ENCODE measurements at regions not wholly inside any gene's neighbourhood (a gene's known extent, or its start where the extent isn't known, plus 50 kb on each side); places are given as distances from the start of the nearest gene placed in this dataset.
"Not testable (repeated sequence)": the region's sequence is repeated elsewhere in the genome, so short reads cannot be mapped to it uniquely, and the experiment has no call there.

DNA sequence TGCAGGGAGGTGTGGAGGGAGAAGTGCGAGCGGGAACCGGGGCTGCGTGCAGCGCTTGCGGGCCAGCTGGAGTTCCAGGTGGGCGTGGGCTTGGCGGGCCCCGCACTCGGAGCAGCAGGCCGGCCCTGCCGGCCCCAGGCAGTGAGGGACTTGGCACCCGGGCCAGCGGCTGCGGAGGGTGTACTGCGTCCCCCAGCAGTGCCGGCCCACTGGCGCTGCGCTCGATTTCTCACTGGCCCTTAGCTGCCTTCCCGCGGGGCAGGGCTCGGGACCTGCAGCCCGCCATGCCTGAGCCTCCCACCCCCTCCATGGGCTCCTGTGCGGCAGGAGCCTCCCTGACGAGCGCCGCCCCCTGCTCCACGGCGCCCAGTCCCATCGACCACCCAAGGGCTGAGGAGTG lies 712.2 kb upstream of the PKDCC start:
- not testable (repeated sequence) for DNase-seq

DNA sequence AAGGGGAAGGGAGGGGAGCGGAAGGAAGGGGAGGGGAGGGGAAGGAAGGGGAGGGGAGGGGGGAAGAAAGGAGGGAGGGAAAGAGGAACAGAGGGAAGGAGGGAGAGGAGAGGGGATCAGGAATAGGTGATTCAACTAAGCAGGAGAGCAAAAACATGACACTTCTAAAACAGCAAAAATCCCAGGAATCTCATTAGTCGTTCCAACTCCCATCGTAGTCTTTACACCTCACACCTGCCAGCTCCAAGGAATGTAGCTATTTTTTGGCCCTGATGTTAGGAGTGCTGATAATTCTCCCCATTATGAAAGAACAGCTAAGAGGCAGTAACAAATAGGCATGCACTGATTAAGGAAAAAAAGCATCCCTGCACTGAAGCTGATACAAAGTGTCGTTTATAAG lies 709.9 kb upstream of the PKDCC start:
- no peak for DNase-seq

DNA sequence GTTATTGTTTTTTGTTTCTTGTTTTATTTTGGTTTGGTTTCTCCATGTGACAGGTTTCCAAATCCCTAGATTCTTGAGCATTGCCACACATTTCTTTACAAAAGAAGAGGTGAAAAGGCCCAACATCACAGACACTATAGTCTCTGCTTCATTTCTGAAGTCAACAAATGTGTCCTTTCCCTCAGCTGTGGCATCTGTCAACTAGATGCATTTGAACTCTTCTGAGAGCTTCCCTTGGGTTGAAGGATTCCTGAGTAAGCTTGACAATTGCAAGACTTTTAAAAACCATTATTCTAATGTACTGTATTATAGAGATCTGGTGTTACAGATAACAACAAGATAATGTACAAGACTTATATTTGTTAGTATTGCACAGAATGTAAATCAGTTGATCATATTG lies 703.3 kb upstream of the PKDCC start:
- no peak for DNase-seq

DNA sequence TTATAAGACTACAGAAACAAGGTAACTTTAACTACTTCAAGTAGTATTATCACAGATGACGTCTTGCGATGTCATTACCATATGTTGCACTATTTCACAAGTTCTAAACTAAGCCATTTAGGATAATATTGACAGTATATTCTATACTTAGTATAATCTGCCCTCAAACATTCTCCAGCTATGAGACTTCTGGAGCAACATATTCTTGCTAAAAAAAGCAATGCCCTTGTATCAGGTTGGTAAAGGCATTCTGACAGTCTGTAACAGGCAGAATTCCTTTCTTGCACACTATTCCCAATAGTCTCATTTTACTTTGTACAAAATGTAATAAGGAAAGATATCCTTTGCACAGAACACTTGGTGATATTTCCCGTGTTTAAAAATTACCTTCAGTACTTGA lies 694.8 kb upstream of the PKDCC start:
- DNase-seq: no peak

DNA sequence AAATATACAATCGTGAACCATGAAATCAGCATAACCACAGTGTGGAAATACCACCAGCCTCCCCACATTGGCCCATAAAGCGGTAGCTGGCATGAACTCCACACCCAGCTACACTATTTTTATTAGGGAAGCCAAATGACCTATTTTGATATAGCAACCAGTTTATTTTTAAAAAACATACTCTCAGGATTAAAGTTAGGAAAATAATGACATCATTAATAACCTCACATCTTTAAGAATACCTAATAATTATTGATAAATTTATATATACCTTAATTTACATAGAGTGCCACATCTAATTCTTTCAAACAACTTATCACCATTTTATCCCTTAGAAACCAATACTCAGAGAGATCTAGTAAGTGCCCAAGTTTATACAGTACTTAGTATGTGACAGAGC lies 692.0 kb upstream of the PKDCC start:
- DNase-seq: no peak

DNA sequence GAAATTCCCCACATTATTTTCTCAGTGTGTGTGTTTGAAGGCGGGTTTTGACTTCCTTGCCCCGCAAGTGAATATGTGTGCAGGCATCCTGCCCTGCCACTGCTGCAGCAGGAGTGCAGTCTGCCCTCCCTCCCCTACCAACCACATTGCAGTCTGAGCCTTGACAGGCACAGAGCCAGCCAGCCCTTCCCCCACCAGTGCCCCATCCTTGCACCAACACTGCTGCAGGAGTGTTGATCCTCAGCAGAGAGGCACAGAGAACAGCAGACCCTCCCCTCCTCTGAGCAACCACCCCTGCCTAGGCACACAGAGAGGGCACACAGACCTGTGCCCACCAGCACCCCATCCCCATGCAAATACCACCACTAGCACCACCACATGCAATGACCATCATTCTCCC lies 683.0 kb upstream of the PKDCC start:
- no peak for DNase-seq

DNA sequence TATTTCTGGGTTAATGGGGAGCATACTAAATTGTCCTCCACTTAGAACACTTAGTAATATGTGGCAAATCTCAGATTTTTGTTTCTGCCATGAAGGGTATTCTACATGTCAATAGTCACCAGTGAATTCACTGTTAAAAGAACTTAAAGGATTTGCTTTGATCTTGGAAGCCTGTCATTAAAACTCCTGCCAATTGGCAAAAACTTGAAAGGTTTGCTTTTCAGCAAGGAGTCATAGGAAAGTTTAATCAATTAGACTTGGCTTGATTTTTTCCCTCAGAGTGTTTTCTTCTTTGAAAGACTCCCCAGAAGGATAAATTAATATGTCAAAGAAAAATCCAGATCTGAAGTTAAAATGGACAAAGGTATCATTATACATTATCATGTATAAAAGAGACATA lies 671.9 kb upstream of the PKDCC start:
- DNase-seq: no peak

DNA sequence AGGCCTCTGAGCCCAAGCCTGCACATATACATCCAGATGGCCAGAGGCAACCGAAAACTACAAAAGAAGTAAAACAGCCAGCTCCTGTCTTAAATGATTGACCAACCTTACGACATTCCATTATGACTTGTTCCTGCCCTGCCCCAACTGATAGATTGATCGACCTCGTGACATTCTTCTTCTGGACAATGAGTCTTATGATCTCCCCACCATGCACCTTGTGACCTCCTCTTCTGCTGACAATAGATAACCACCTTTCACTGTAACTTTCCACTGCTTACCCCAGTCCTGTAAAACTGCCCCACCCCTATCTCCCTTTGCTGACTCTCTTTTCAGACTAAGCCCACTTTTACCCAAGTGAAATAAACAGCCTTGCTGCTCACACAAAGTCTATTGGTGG lies 670.0 kb upstream of the PKDCC start:
- DNase-seq: no peak

DNA sequence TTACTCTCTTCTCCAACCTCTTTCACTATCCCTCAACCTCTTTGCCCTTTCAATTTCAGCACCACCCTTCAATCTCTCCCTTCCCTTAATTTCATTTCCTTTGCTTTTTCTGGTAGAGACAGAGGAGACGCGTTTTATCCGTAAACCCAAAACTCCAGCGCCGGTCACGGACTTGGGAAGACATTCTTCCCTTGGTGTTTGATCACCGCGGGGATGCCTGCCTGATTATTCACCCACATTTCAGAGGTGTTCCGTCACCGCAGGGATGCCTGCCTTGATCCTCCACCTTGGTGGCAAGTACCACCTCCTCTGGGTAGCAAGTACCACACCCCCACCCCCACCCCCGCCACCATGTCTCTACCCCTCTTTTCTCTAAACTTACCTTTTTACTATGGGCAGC lies 669.4 kb upstream of the PKDCC start:
- DNase-seq: no peak

DNA sequence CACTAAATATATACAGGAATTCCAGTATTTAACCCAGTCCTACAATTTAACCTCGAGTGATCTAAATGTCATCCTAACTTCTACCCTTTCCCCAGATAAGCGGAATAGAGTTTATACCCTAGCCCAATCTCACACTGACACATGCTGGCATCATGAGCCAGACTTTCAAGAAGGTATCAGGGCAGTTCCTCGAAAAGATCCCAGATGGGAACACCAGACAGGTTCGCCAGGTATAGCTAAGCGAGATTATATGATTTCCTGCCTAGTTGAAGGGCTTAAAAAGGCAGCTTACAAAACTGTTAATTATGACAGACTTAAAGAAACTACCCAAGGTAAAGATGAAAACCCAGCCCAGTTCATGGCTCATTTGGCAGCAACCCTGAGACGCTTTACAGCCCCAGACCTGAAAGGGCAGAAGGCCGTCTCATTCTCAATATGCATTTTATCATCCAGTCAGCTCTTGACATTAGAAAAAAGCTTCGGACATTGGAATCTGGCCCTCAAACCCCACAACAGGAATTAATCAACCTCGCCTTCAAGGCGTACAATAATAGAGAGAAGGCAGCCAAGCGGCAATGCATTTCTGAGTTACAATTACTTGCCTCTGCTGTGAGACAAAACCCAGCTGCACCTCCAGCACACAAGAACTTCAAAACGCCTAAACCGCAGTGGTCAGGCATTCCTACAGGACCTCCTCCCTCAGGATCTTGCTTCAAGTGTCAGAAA lies 668.2 kb upstream of the PKDCC start:
- DNase-seq: no peak

DNA sequence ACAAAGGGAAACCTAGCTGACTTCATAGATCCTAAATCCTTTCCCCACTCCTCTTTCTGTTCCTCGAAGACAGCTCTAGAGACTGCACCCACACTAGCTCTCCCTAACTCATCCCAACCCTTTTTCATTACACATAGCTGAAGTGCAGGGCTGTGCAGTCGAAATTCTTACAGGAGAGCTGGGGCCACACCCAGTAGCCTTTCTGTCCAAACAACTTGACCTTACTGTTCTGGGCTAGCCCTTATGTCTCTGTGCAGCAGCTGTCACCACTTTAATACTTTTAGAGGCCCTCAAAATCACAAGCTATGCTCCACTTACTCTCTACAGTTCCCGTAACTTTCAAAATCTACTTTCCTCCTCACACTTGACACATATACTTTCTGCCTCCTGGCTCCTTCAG lies 666.1 kb upstream of the PKDCC start:
- DNase-seq: no peak

DNA sequence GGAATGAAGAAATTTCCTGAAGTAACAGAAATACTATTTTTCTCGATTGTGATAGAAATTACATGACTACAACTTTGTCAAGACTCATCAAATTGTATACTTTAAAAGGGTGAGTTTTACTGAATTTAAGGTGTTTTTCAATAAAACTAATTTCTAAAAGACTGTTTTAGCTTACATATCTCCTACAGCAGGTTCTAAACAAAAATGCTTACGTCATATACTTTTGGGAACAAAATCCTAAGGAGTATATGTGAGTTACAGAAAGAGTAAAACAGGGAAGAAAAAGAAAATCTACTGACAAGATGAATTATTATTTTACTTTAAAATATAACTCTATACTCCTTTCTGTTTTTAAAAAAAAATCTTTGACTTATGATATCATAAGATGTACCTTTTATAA lies 660.3 kb upstream of the PKDCC start:
- no peak for DNase-seq

DNA sequence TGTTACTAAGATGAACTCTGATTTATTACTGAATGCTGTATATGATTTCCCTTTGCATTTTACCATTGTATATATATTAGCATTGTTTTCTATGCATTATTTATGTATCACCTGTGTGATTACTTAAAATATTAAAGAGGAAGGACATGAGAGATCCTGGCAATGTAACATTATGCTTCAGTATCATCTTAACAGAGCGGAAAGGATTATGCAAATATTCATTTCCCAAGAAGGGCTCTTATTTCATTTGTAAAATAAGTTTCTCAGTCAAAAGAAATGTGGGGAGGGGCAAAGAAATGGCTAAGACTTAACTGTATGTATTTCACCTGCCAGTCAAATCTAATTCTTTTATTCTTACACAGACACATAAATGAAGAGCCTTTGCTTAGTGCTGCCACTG lies 654.2 kb upstream of the PKDCC start:
- DNase-seq: no peak

DNA sequence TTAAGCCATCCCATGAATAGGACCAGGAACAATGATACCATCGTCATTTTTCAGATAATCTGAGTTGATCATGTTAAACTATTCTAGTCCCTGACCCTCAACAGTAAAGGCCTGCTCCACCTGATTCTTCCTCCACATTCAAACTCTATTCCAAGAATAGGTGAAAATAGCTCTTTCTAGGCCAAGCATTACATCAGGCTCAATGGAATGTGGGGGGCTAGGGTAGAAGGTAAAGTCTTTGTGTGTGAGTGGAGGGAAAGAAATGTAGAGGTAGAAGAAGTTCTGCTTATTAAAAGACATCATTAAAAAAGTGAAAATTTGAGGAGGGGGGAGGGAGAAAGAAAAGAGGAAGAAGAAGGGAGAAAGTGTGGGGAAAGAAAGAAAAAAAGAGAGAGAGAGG lies 653.3 kb upstream of the PKDCC start:
- no peak for DNase-seq

DNA sequence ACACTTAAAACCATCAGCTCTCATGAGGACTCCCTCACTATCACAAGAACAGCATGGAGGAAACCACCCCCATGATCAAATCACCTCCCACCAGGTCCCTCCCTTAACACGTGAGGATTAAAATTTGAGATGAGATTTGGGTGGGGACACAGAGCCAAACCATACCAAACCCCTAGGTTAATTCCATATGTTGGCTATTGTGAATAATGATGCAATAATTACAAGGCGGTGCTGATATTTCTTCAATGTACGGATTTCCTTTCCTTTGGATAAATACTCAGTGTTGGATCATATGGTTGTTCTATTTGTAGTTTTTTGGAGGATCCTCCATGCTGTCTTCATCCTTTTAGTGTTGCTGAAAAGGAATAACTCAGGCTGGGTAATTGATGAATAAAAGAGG lies 652.1 kb upstream of the PKDCC start:
- DNase-seq: no peak

DNA sequence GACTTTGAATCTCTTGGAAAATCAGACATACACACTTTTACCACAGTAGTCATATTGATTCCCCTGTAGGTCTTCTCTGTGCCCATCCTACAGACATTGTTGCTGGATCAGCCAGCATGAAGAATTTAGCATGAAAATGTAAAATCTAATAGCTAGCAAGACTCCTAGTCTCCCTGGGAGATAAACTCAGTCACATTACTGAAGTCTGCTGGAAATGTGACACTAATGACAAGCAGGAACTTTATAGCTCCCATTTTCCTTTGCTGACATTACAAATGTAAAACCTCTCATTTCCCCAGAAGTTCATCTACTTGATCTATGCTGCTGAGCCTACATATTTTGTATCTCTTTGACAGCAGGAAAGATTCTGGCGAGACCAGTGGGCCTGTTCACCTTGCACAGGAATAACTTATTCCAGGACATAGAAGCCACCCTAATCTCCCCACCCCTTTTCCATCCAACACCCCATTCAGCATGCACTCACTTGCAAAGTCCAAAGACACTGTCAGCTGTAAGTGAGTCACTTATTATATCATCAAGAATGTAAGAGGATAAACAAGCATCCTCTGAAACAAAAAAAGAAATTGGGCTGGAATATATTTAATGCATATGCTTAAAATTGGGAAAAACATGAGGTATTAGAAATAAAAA lies 648.3 kb upstream of the PKDCC start:
- no peak for DNase-seq

DNA sequence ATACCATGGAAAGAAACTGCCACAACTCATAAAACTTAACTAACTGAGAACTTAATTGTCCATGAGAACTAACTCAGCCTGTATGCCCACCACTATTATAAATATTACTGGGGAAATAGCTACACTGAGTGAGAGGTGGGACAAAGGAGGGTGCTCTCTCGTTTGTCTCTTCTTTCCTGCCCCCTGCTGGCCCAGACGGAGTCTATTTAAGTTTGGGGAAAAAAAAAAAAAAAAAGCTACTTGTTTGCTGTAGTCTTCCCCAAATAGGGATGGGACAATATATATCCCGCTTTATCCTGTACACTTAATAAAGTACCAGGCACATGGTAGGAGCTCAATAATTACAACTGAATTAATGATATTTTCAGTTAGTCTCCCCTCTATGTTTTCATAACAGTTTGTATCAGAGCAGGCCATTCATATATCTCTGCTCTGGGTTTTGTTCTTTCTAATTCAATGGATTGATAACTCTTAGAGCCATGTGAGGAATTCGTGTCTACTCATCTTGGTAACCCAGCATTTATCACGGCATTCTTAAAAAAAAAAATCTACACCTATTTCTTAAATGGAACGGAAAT lies 647.6 kb upstream of the PKDCC start:
- DNase-seq: no peak

DNA sequence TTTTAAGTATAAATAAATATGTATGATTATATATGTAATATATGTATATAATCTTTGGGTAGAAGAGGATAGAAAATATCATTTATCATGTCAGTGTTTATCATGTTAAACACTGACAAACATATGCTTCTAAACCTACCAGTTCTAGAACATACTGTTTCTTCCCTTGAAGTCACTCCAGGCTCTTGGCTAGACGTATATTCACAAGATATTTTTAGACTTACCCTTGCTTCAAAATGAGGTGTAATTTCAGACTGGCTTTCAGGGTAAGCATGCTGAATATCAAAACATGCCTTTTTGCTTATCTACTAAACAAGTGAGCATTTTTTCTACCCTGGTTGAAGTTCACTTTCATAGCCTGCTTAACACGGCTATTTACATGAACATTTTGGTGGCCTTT lies 642.4 kb upstream of the PKDCC start:
- DNase-seq: no peak

DNA sequence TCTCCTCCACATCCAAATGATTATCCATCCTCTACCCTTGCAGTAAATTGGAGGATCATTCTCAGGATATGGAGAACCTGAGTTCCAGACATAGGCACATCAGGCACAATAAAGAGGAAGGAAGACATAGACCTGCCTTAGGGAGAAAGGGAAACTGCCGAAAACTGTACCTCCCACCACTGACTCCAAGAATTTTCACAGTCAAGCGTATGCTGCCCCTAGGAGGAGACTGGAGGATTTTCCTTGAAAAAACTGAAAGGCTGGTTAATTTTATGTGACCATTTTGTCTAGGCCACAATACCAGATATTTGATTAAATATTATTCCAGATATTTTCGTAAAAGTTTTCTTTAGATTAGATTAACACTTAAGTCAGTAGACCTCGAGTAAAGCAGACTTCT lies 638.5 kb upstream of the PKDCC start:
- DNase-seq: no peak

DNA sequence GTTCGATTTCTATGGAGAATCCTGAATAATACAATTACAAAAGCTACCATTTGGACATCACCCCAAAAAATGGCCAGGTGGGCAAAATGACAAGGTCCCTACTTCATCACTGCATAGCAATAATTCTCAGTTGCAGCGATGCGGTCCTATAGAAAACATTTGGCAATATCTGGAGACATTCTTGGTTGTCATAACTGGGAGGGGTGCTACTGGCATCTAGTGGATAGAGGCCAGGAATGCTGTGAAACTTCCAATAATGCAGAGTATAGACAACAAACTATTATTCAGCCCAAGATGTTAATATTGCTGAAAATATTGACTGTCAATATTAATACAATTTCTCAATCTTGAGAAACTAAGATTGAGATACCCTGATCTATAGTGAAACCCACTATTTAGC lies 637.8 kb upstream of the PKDCC start:
- no peak for DNase-seq

DNA sequence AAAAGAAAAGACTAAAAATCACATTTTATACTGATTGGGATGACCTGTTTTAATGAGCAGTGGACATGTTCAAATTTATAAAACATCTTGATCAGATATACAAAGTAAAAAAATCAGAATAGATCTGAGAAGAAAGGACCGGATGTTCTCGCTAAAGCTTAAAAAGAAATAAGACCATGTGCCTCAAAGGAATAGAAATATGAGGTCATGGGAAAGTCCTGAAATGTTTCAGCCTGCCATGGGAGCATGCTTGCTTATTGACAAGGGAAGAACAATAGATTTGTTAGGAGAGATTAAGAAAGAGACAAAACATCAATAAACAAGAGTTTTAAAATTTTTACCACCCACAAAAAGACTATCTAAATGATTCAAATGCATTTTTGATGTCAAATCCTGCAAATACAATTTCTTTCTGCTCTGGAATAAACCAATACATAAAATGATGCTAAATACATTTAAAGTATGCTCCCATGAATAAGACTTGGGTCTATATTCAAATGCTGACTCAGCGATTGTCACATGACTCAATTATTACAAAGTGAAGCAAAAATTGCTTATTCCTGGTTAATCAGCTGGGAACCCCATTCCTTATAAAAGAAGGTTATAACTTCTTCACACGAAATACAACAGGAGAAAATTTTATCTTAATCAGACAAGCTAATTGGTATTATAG lies 633.9 kb upstream of the PKDCC start:
- no peak for DNase-seq

DNA sequence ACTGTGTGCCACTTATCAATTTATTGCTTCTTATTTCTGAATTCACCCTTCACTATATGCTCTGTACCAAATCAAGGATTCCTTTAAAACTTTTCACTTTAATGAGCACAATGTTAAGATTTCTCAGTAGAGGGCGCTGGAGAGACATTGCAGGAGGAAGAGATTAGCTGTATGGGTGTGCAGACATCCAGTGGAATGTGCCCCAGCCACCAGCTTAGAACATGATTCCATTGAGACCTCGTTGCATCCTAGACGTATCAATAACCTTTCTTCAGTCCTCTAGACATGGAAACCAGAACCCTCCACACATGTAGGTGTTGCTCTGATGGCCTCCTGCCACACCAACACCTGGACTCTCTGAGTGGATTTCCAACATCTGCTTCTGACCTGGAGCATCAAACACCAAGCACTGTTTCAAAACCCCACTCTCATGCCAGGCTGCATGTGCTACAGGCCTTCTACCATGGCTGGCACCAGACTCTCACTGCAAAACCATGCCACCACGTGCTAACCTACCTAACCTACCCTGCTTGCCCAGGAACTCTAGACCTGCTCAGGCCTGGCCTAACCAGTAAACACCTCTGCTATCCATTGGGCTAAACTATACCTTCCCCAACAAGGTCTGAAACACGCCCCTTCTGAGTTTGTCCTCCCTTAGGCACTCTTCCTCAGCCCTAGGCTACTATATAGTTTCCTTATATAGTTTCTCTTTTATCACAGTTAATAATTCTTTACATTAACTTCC lies 633.2 kb upstream of the PKDCC start:
- no peak for DNase-seq

DNA sequence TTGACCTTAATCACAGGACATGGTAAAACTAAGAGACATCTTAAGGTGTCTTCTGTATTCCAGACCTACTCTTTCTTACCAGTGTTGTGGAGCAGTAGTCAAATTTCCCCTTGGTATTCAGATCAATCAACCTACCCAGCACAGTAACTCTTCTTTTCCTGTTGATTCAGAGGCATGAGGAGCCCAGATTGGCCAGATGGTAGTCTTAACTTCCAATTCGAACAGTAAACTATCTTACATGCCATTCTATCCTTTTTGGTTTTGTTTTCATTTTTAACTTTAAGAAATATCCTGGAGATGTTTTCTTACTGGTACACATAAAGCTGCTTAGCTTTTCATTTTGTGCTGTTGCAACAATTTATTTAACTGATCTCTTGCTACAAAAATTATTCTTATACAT lies 630.3 kb upstream of the PKDCC start:
- DNase-seq: no peak

DNA sequence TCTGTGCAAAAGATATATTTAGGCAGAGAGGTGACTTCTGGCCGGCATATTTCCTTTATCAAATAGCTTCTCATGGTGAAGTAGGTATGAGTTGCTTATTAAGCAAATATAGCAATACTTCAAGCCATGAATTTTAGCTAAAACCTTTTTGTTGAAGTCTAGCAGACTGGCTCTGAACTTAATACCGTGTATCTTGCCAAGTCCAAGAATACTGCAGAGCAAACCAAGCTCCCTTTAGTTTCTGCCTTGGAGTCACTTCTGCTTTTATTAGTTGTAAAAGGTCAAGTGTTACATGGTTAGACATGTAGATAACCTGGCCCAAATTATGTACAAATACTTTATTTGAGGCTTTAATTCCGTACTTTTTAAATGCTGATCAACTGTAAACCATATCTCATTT lies 627.6 kb upstream of the PKDCC start:
- no peak for DNase-seq

Measured in NCI-H2029 treated with DMSO at 0.1 percent for 48 hours (cell line).